Suppressor macrophage treated with lipopolysaccharide for 4 hours (primary cell): ENCODE measurements at regions not wholly inside any gene's neighbourhood (a gene's known extent, or its start where the extent isn't known, plus 50 kb on each side); places are given as distances from the start of the nearest gene placed in this dataset.

Source experiments
- DNase-seq: peaks from one replicate; pipeline ENCODE4 v3.0.0-alpha.2; 2020

- DNase-seq: no peak
These were observed 94.0 kb upstream of the DDIT4L start for GRCh38 chr4:100284129-100284880.

GRCh38 chr4:100280807-100281206, 90.5 kb upstream of the DDIT4L start:
- DNase-seq: no peak

DNA sequence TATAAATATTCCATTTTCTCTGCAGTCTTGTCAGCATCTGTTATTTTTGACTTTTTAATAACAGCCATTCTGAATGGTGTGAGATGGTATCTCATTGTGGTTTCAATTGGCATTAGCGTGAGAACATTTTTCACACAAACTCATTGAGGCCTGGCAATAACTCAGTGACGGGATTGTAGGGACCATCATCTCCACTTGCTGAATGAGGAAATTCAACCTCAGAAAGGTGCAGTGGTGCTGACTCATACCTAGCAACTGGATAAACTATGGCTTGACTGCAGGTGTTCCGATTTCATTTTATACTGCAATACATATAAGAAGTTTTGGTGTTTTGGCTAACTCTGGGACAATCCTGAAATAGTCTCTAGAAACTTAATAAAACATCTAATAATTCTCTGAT, 88.3 kb upstream of the DDIT4L start:
- no peak for DNase-seq

DNA sequence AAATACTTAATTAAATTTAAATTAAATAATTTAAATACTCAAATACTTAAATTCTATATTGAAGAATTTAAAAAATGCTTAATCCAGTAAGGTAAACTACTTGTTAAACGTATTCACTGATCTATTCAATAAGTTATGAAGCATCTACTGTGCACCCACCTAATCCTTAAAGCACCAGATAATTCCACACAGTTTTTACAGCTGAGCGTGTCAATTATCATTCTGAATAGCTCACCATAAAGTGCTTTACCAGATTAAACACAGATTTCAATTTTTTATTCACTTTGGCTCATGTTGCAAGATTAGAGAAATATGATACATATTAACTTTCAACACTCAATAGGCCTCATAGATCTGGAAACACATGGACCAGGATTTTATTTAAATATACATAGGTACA, 79.2 kb upstream of the DDIT4L start:
- no peak for DNase-seq

GRCh38 chr4:100268789-100269188, 78.5 kb upstream of the DDIT4L start:
- DNase-seq: no peak

DNA sequence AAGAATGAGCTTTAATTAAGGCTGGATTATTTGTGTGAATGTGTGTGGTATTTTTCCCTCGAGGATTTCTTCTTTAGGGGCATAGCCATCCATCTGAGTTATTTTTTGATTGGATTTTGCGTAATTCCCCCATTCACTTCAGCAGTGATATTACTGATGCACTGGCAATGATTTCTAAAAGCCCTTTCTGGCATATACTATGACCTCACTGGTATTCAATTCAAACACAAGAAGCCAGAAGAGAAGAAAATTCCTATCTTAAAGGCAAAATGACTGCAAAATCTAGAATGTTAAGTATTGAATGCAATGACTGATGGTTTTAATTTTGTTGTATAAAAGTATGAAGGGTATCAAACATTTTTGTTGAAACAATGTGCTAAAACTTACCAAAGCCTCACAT, 71.1 kb upstream of the DDIT4L start:
- no peak for DNase-seq

DNA sequence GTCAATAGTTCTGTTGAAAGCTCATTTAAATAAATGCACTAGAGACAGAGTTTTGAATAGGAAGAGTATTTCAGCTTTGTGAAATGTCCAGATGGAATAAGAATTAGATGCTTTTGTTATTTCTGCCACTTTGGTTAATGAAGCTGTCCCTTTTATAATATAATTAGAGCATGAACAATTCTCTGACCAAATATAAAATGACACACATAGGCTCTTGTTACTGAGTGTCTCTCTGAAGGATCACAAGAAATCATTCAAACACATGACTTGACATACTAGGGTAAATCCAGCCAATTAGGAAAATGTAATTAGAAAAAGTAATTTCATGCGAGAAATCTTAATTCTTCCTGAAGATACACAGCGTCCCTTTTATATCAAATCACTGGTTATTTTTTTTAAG, 68.4 kb upstream of the DDIT4L start:
- no peak for DNase-seq

- DNase-seq: no peak
These were observed 67.3 kb upstream of the DDIT4L start for GRCh38 chr4:100257567-100257966.

- DNase-seq: no peak
These were observed 64.0 kb upstream of the DDIT4L start for GRCh38 chr4:100254237-100254636.

GRCh38 chr4:100248476-100248875, 58.2 kb upstream of the DDIT4L start:
- DNase-seq: no peak

DNA sequence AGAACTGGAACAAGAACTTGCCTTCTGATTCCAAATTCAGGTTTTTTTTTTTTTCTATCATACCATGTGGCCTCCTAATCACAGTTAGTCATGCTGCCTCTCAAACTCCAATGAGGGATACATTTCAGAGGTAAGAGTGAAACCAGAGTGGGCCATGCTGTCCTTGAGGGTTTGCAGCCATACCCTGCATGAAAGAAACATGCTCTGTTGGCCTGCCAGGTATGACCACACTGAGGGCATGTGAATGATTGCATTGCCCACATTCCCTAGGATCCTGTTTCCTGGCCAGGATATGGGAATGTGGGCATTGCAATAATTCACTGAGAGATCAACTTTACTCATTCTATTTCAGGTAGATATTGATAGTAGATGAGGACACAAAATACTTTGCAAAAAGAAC, 56.4 kb upstream of the DDIT4L start:
- DNase-seq: no peak

- DNase-seq: no peak
These were observed 54.1 kb upstream of the DDIT4L start for GRCh38 chr4:100244347-100244746.
